PC-9 (cell line): ENCODE measurements at regions not wholly inside any gene's neighbourhood (a gene's known extent, or its start where the extent isn't known, plus 50 kb on each side); places are given as distances from the start of the nearest gene placed in this dataset.

Experiments used
- BruUV-seq: library from RNA; stranded (reverse); fragments of 400-500 nt; replicated peaks from 2 replicates; lab custom pipeline; 2021; lab: Mats Ljungman, UMichigan
- CTCF ChIA-PET: fragments of 300-600 bp; sonication (Branson Sonifier 250); formaldehyde crosslinking; loops from one replicate; lab custom pipeline; 2022; ENCODE audit warnings: antibody characterized with exemption; lab: Charles Lee
- POLR2A ChIA-PET: fragments of 300-600 bp; sonication (Branson Sonifier 250); formaldehyde crosslinking; loops from one replicate; lab custom pipeline; 2022; ENCODE audit warnings: antibody characterized with exemption; ENCODE audit not compliant: unreplicated experiment; lab: Charles Lee
- DNase-seq, 2 experiments: peaks; one replicate each; pipeline versions ENCODE4 v3.0.0 to v3.0.0-alpha.2; 2015 to 2022; ENCODE audit warnings: mixed read lengths in 1 of 2
- H2AFZ ChIP-seq: fragments of 200-600 bp; sonication (generic); 2 replicates; pipeline ENCODE4 v1.8.1; 2017; ENCODE audit warnings: antibody characterized with exemption
- H3F3A ChIP-seq: fragments of 200-600 bp; sonication (generic); 2 replicates; pipeline ENCODE4 v1.8.1; 2017; ENCODE audit warnings: antibody characterized with exemption, mild to moderate bottlenecking, low read depth; ENCODE audit not compliant: insufficient read depth
- H3K27ac ChIP-seq: fragments of 200-600 bp; sonication (generic); 2 replicates; pipeline ENCODE4 v1.6.1; 2016; ENCODE audit warnings: mixed run types
- H3K27me3 ChIP-seq: fragments of 200-600 bp; sonication (generic); 2 replicates; pipeline ENCODE4 v1.6.1; 2016; ENCODE audit warnings: low read depth, mixed run types; ENCODE audit not compliant: insufficient read depth
- H3K36me3 ChIP-seq: fragments of 200-600 bp; sonication (generic); 2 replicates; pipeline ENCODE4 v1.6.1; 2016; ENCODE audit warnings: low read depth, mixed run types
- H3K4me1 ChIP-seq: fragments of 200-600 bp; sonication (generic); replicated peaks from 2 replicates; pipeline ENCODE4 v1.6.1; 2016; ENCODE audit warnings: mixed run types; ENCODE audit not compliant: insufficient read depth
- H3K4me2 ChIP-seq: fragments of 200-600 bp; sonication (generic); 2 replicates; pipeline ENCODE4 v1.6.1; 2017; ENCODE audit warnings: mixed run types
- H3K4me3 ChIP-seq: fragments of 200-600 bp; sonication (generic); 2 replicates; pipeline ENCODE4 v1.6.1; 2016; ENCODE audit warnings: mixed run types
- H3K79me2 ChIP-seq: fragments of 200-600 bp; sonication (generic); 2 replicates; pipeline ENCODE4 v1.6.1; 2017; ENCODE audit warnings: low read depth, mixed run types
- H3K9me2 ChIP-seq: fragments of 200-600 bp; sonication (generic); 2 replicates; pipeline ENCODE4 v1.8.1; 2017; ENCODE audit warnings: mild to moderate bottlenecking; ENCODE audit not compliant: insufficient read depth
- H3K9me3 ChIP-seq: fragments of 200-600 bp; sonication (generic); 2 replicates; pipeline ENCODE4 v1.8.1; 2016; ENCODE audit warnings: low read depth; ENCODE audit not compliant: insufficient read depth
- H4K20me1 ChIP-seq: fragments of 200-600 bp; sonication (generic); 2 replicates; pipeline ENCODE4 v1.8.1; 2017; ENCODE audit not compliant: insufficient read depth
- CTCF ChIP-seq: fragments of 200-600 bp; sonication (generic); conservative IDR thresholded peaks from 2 replicates; pipeline ENCODE4 v1.6.1; 2017; ENCODE audit warnings: mixed run types, antibody characterized with exemption, mild to moderate bottlenecking, moderate library complexity
- EZH2 ChIP-seq: fragments of 200-600 bp; sonication (generic); IDR thresholded peaks from 2 replicates; pipeline ENCODE4 v1.8.0; 2017; ENCODE audit warnings: antibody characterized with exemption, low read depth
- intact Hi-C: fragments of 100-400 bp; cut with micrococcal nuclease; formaldehyde crosslinking; loops from one replicate; pipeline ENCODE4 v1.10.0; 2022; ENCODE audit not compliant: unreplicated experiment

GRCh38 chr2:153761936-153762335 is 109.8 kb upstream of the GALNT13 start:
- Histone ChIP-seq H3K9me2 (no peaks in the 10 kb centered on the region), H3K79me2 (no peaks in the 10 kb centered on the region), H3K9me3 (peaks cover 6% of the 10 kb centered on the region; the same call in 1 of the 2 replicates), H2AFZ (no peak overlapping the region), H4K20me1 (no peaks in the 10 kb centered on the region), H3K27me3 (no peaks in the 10 kb centered on the region), H3K27ac (no peak overlapping the region), H3K4me3 (no peak overlapping the region), H3K36me3 (no peaks in the 10 kb centered on the region), H3K4me2 (no peak overlapping the region), H3F3A (no peaks in the 10 kb centered on the region), H3K4me1 (no peaks in the 10 kb centered on the region)
- ChIA-PET CTCF (no interaction called here), POLR2A (no interaction called here)
- DNase-seq: no peak
- intact Hi-C loops: no loop called here
- no peak for TF ChIP-seq EZH2
- TF ChIP-seq CTCF: no peak
- BruUV-seq: no TSS peak

- intact Hi-C loops: no loop called here
Observed at GRCh38 chr2:153766415-153766814, 105.3 kb upstream of the GALNT13 start.

GRCh38 chr2:153770359-153770991 is 101.2 kb upstream of the GALNT13 start:
- Histone ChIP-seq H3F3A (no peaks in the 10 kb centered on the region), H3K4me3 (no peak overlapping the region), H3K9me2 (no peaks in the 10 kb centered on the region), H3K4me2 (no peak overlapping the region), H3K79me2 (no peaks in the 10 kb centered on the region), H3K9me3 (peaks cover 6% of the 10 kb centered on the region; the same call in 1 of the 2 replicates), H3K36me3 (no peaks in the 10 kb centered on the region), H2AFZ (no peak overlapping the region), H3K27ac (no peak overlapping the region), H3K27me3 (no peaks in the 10 kb centered on the region), H4K20me1 (no peaks in the 10 kb centered on the region), H3K4me1 (no peaks in the 10 kb centered on the region)
- ChIA-PET CTCF (no interaction called here), POLR2A (no interaction called here)
- DNase-seq: no peak
- TF ChIP-seq CTCF (peak; percentile 39; the same call in 1 of the 2 replicates), EZH2 (no peak)
- intact Hi-C loops: no loop called here
- BruUV-seq: no TSS peak

More at GRCh38 chr2:153766415-153766814, 105.3 kb upstream of the GALNT13 start:
- Histone ChIP-seq H3K27me3 (no peaks in the 10 kb centered on the region), H3K36me3 (no peaks in the 10 kb centered on the region), H3K9me3 (peaks cover 6% of the 10 kb centered on the region; the same call in 1 of the 2 replicates), H3K27ac (no peak overlapping the region), H3K4me1 (no peaks in the 10 kb centered on the region), H4K20me1 (no peaks in the 10 kb centered on the region), H3K9me2 (no peaks in the 10 kb centered on the region), H2AFZ (no peak overlapping the region), H3K4me2 (no peak overlapping the region), H3K4me3 (no peak overlapping the region), H3F3A (no peaks in the 10 kb centered on the region), H3K79me2 (no peaks in the 10 kb centered on the region)
- ChIA-PET CTCF (no interaction called here), POLR2A (no interaction called here)
- BruUV-seq: no TSS peak
- TF ChIP-seq CTCF: no peak
- no peak for TF ChIP-seq EZH2
- no peak for DNase-seq
